Sciatic nerve (tissue), 2 donors: ENCODE measurements at regions not wholly inside any gene's neighbourhood (a gene's known extent, or its start where the extent isn't known, plus 50 kb on each side); places are given as distances from the start of the nearest gene placed in this dataset.

Experiments used
- ATAC-seq: fragments of 200-7000 bp; cut with Tn5 transposase; one replicate; pipeline ENCODE4 v1.9.1; 2020; ENCODE audit warnings: mild to moderate bottlenecking, moderate library complexity
- DNase-seq: peaks from one replicate; pipeline ENCODE4 v3.0.0-alpha.2; 2020; ENCODE audit warnings: low spot score
- intact Hi-C: fragments of 100-400 bp; cut with DNase I; formaldehyde crosslinking; loops from one replicate; pipeline ENCODE4 v1.14.2; 2022
- donor health status: DM: no; HTN: no; CAD: no.
- donor health status: DM: no; HTN: no; CAD: no.

- ATAC-seq (peak; percentile 44), DNase-seq (no peak)
- intact Hi-C loops, result no loop called here
Measured at GRCh38 chr6:104527761-104528415, 331.8 kb downstream of the HACE1 start.

DNA sequence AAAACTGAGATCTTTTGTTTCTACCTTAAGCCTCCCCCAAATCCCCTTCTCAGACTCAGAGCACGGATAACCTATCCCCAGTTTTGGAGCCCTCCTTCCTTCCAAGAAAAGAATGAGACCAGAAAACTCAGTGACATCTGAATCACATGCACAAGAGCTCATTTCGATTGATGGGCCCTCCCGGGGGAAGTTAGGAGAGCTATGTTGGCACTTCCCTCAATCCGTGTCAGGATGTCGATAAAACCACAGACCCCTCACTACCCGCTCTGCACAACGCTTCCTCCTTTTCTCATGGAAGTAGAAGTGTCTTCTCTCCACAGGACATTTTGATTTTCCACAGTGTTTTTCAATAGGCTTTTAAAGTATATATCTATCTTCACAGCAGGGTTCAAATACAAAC lies 332.4 kb downstream of the HACE1 start:
- DNase-seq (no peak), ATAC-seq (peak; percentile 11)
- intact Hi-C loops, result no loop called here

GRCh38 chr6:104526376-104526775 lies 333.3 kb downstream of the HACE1 start:
- DNase-seq (no peak), ATAC-seq (peak; percentile 42)
- intact Hi-C loops, result no loop called here

GRCh38 chr6:104525677-104526322 lies 333.9 kb downstream of the HACE1 start:
- intact Hi-C loops, result no loop called here
- ATAC-seq, result peak; percentile 90
- peak; percentile 78 for DNase-seq

GRCh38 chr6:104522533-104522932 lies 337.2 kb downstream of the HACE1 start:
- DNase-seq, result no peak
- intact Hi-C loops, result no loop called here
- ATAC-seq, result no peak

DNA sequence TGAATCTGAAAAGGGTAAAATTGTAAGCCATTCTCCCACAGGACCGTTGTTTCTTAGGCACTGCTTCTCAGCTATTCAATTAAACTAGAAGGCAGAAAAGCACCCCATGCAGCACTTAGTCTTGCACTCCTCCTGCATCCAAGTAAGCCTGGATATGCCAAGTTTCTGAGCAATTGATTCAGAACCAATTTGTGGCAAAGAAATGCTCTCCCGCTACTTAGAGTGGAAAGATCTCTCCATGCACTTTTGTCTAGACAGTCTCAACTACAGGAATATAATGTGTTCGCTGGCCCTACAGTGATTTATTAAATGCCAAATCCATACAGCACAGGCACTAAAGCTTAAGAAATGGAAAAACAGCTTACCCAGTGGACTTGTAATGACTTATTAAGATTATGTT lies 338.5 kb downstream of the HACE1 start:
- DNase-seq (no peak), ATAC-seq (no peak)
- intact Hi-C loops, result no loop called here

DNA sequence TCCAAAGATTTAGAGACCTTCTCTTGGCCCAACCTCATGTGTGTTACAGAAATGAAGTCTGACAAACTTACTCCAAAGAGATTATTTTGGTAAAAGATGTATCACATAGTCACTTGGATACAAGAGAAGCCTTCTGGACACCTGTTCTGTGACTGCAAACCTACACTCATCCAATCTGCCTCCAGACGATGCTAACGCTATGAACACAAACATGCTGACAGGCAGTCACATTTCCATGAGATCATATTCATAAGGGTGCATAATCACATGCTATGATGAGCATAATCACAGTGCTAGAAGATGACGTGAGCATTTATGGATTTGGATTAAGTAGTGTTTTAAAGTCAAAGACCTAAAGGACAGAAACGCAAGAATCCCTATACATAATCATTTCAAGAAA lies 340.2 kb downstream of the HACE1 start:
- DNase-seq (no peak), ATAC-seq (no peak)
- intact Hi-C loops, result no loop called here

DNA sequence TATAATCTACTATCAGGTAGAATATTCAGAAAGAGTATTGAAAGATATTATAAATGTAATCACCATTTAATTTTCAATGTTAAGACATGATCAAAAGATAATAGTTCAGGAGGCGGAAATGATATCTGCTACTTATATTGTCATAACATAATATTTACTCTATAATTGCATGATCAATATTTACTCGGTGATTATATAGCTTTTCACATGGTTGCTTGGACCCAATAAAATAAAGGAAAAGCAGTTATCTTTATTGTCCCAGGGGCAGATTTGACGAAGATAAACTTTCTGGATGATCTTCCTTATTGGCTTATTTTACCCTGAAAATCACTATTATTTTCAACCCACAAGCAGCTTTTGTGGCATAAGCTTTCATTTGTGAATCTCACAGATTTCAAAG lies 350.4 kb downstream of the HACE1 start:
- ATAC-seq (no peak), DNase-seq (no peak)
- intact Hi-C loops, result no loop called here

GRCh38 chr6:104506429-104506828 lies 353.3 kb downstream of the HACE1 start:
- intact Hi-C loops, result no loop called here
- no peak for ATAC-seq
- DNase-seq, result no peak

DNA sequence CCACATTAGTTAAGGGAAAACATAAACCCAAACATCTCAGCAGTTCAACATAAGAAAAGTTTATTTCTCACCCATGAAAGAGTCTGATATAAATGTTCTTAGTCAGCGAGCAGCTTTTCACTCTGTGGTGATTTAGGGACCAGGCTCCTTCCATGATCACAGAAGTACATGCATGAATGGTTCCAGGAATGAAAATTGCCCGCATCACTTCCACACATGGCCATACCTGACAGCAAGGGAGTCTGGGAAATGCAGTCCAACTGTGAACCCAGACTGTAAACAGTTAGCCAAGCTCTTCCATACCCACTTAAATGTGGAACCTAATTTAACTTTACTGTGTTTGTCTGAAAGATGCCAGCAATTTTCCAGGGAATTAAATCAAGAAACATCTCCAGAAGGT lies 353.9 kb downstream of the HACE1 start:
- no peak for ATAC-seq
- no peak for DNase-seq
- intact Hi-C loops, result no loop called here

DNA sequence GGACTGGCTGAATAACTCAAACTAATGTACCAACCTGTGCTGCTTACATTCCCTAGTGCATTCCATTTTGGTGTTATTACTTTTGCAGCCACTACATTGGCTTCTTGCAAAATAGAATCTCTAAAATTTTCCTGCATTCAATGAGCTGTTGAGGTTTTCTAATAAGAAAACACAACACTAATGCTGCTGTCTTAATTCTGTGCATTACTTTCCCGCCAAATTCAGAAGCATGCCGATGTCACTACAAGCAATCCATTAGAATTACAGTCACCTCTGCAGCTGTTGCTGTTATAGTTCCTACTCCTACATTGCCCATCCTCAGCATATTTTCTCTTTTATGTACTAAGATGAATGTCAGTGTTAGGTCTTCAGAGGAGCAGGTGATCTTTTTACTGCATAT lies 359.5 kb downstream of the HACE1 start:
- ATAC-seq (no peak), DNase-seq (no peak)
- intact Hi-C loops, result no loop called here

GRCh38 chr6:104486035-104486434 lies 373.7 kb downstream of the HACE1 start:
- ATAC-seq, result no peak
- intact Hi-C loops, result no loop called here
- no peak for DNase-seq

- ATAC-seq (no peak), DNase-seq (no peak)
- intact Hi-C loops, result no loop called here
Measured at GRCh38 chr6:104484626-104485025, 375.1 kb downstream of the HACE1 start.

- no peak for ATAC-seq
- no peak for DNase-seq
- intact Hi-C loops, result no loop called here
Measured at GRCh38 chr6:104484191-104484590, 375.5 kb downstream of the HACE1 start.

DNA sequence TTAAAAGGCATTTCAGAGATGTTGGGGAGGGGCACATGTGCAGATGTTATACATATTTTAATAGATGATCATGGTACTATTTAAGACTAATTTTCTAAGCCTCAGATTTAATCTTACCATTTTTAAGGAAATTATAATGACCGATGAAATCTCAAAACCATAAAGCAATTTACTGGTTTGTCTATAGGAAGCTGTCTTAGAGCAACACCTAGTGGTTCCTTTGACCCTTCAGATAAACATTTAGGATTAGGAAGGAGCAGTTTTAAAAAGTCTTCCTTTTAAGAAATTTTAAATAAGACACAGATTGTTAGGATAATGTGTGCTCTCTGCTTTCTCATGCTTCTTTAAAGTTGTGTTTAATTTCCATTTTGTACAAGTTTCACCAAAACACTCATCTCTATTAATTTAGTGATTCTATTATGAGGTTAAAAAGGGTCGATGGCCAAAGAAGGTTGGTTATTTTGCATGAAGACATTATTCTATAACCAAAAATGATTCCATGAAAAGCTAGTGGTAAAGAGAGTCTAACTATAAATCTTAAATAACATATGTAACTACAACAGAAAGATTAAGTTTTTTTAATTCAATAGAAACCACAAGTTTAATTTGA lies 376.4 kb downstream of the HACE1 start:
- intact Hi-C loops, result no loop called here
- DNase-seq (no peak), ATAC-seq (no peak)

- intact Hi-C loops, result no loop called here
Measured at GRCh38 chr6:104477569-104477968, 382.1 kb downstream of the HACE1 start.

GRCh38 chr6:104473021-104473429 lies 386.7 kb downstream of the HACE1 start:
- ATAC-seq (no peak), DNase-seq (no peak)
- intact Hi-C loops, result no loop called here

More at GRCh38 chr6:104477569-104477968, 382.1 kb downstream of the HACE1 start:
- no peak for DNase-seq
- ATAC-seq, result no peak

DNA sequence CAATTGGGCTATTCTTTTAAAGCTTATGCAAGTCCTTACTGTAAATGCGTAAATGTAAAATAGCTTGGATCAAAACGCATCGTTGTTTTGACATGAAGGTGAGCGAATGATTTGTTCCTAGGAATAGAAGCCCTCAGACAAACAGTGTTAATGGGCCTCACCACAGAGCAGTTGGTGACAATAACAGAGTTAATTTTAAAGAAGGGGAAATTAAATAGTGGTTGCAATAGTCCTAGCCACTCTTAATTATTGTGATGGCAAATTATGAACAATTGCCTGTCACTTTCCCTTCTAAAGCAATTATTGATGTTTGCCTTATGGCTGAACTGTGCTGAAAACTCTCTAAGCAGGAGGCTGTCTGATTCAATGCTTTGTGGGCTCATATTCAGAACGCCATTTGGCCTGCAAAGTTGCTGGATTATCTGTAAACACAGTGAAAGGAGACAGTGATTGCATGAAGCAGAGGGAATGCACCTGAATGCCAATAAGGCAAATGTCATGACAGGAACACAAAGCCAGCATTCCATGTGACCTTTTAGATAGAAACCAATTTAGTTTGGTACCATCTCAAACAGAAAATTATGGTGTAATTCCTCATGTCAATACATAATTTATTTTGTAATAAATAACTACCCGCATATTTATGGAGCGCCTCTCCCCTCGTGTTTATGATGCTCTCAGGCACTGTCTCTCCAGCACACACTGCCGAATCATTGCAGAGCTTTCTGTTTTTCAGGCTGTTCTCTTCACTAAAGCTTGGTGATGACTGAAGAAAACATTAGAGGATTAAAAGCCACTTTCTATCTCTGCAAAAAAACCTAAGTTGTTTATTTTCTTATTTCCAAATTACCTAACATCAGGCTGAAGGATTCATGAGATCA lies 387.5 kb downstream of the HACE1 start:
- intact Hi-C loops, result no loop called here
- DNase-seq (no peak), ATAC-seq (no peak)

- ATAC-seq, result no peak
- intact Hi-C loops, result no loop called here
Measured at GRCh38 chr6:104466306-104466705, 393.4 kb downstream of the HACE1 start.

More at GRCh38 chr6:104466306-104466705, 393.4 kb downstream of the HACE1 start:
- DNase-seq, result no peak
